Liver (tissue), 8 donors: ENCODE measurements at regions not wholly inside any gene's neighbourhood (a gene's known extent, or its start where the extent isn't known, plus 50 kb on each side); places are given as distances from the start of the nearest gene placed in this dataset.
"Not testable (repeated sequence)": the region's sequence is repeated elsewhere in the genome, so short reads cannot be mapped to it uniquely, and the experiment has no call there.

ENCODE experiments used
- DNase-seq: peaks from one replicate; pipeline ENCODE4 v3.0.0-alpha.2; 2017; ENCODE audit warnings: low spot score
- H3K27ac ChIP-seq, 2 donors: one replicate each; pipeline ENCODE4 v1.7.0; 2013; ENCODE audit warnings: inconsistent platforms in 2 of 2, low read length in 2 of 2, control low read depth in 1 of 2, low read depth in 1 of 2, mild to moderate bottlenecking in 1 of 2
- H3K27me3 ChIP-seq, 4 donors: one replicate each; pipeline versions ENCODE4 v1.6.1 to v1.7.0; 2013; ENCODE audit warnings: low read length in 3 of 4, inconsistent platforms in 1 of 4, mild to moderate bottlenecking in 1 of 4, moderate library complexity in 1 of 4; ENCODE audit not compliant: control insufficient read depth in 4 of 4, insufficient read depth in 4 of 4
- H3K36me3 ChIP-seq, 4 donors: one replicate each; pipeline versions ENCODE4 v1.6.1 to v1.7.0; 2013; ENCODE audit warnings: low read length in 3 of 4, mild to moderate bottlenecking in 3 of 4, low read depth in 1 of 4, moderate library complexity in 1 of 4; ENCODE audit not compliant: control insufficient read depth in 4 of 4, insufficient read depth in 3 of 4
- H3K4me1 ChIP-seq, 4 donors: one replicate each; pipeline versions ENCODE4 v1.6.1 to v1.7.0; 2013; ENCODE audit warnings: low read length in 3 of 4, mild to moderate bottlenecking in 3 of 4, moderate library complexity in 1 of 4; ENCODE audit not compliant: control insufficient read depth in 4 of 4, insufficient read depth in 4 of 4
- H3K4me3 ChIP-seq, 3 donors: one replicate each; pipeline versions ENCODE4 v1.6.1 to v1.7.0; 2013; ENCODE audit warnings: low read length in 3 of 3, control low read depth in 1 of 3, low read depth in 1 of 3, mild to moderate bottlenecking in 1 of 3
- H3K9ac ChIP-seq, 2 donors: one replicate each; pipeline ENCODE4 v1.7.0; 2013; ENCODE audit warnings: low read length in 2 of 2, mild to moderate bottlenecking in 2 of 2, moderate library complexity in 2 of 2, control low read depth in 1 of 2, low read depth in 1 of 2
- H3K9me3 ChIP-seq, 4 donors: one replicate each; pipeline versions ENCODE4 v1.6.1 to v1.7.0; 2013; ENCODE audit warnings: low read length in 3 of 4; ENCODE audit not compliant: control insufficient read depth in 4 of 4
- ATF3 ChIP-seq: IDR thresholded peaks from 2 replicates; pipeline ENCODE4 v1.6.1; 2016; ENCODE audit warnings: antibody characterized with exemption
- CTCF ChIP-seq: fragments of 150-350 bp; IDR thresholded peaks from 2 replicates; pipeline ENCODE4 v1.5.1; 2017; ENCODE audit warnings: improper control_type of control experiment, low read depth, low read length; ENCODE audit not compliant: missing input control
- FOXA1 ChIP-seq: IDR thresholded peaks from 2 replicates; pipeline ENCODE4 v1.6.1; 2016; ENCODE audit warnings: antibody characterized with exemption
- FOXA2 ChIP-seq: IDR thresholded peaks from 2 replicates; pipeline ENCODE4 v1.6.1; 2016; ENCODE audit warnings: antibody characterized with exemption
- GABPA ChIP-seq, 2 donors: IDR thresholded peaks in 1 of 2; conservative IDR thresholded peaks in 1 of 2; 2 replicates each; pipeline ENCODE4 v1.6.1; 2016; ENCODE audit warnings: antibody characterized with exemption in 2 of 2, mild to moderate bottlenecking in 1 of 2, moderate library complexity in 1 of 2
- HNF4A ChIP-seq, 2 donors: conservative IDR thresholded peaks; 2 replicates each; pipeline ENCODE4 v1.6.1; 2016; ENCODE audit warnings: antibody characterized with exemption in 2 of 2, mild to moderate bottlenecking in 2 of 2
- NR2F2 ChIP-seq: IDR thresholded peaks from 2 replicates; pipeline ENCODE4 v1.6.1; 2016; ENCODE audit warnings: antibody characterized with exemption
- RXRA ChIP-seq, 2 donors: IDR thresholded peaks; 2 replicates each; pipeline ENCODE4 v1.6.1; 2017 to 2018; ENCODE audit warnings: antibody characterized with exemption in 2 of 2, mild to moderate bottlenecking in 1 of 2
- SP1 ChIP-seq: IDR thresholded peaks from 2 replicates; pipeline ENCODE4 v1.6.1; 2018; ENCODE audit warnings: antibody characterized with exemption, mild to moderate bottlenecking
- TAF1 ChIP-seq: conservative IDR thresholded peaks from 2 replicates; pipeline ENCODE4 v1.6.1; 2016; ENCODE audit warnings: antibody characterized with exemption, mild to moderate bottlenecking
- YY1 ChIP-seq: IDR thresholded peaks from 2 replicates; pipeline ENCODE4 v1.6.1; 2016; ENCODE audit warnings: antibody characterized with exemption, mild to moderate bottlenecking
- ZBTB33 ChIP-seq: IDR thresholded peaks from 2 replicates; pipeline ENCODE4 v1.6.1; 2016; ENCODE audit warnings: antibody characterized with exemption
- whole genome bisulfite sequencing: extraction: QIAGEN DNeasy Blood & Tissue Kit; methylation state at CpG from one replicate; pipeline ENCODE4 v1.1.7; 2013; 5-methylcytosine and 5-hydroxymethylcytosine counted together
- TF ChIP-seq, protein P1 (sequence below): IDR thresholded peaks from 2 replicates; pipeline ENCODE4 v1.6.1; 2016; ENCODE audit warnings: antibody characterized with exemption, mild to moderate bottlenecking
- TF ChIP-seq, protein P2 (sequence below): IDR thresholded peaks from 2 replicates; pipeline ENCODE4 v1.6.1; 2016; ENCODE audit warnings: antibody characterized with exemption
- donor health status: healthy.
- donor health status: healthy.
- donor health status: healthy.
- donor health status: healthy.
- donor health status: healthy.

DNA sequence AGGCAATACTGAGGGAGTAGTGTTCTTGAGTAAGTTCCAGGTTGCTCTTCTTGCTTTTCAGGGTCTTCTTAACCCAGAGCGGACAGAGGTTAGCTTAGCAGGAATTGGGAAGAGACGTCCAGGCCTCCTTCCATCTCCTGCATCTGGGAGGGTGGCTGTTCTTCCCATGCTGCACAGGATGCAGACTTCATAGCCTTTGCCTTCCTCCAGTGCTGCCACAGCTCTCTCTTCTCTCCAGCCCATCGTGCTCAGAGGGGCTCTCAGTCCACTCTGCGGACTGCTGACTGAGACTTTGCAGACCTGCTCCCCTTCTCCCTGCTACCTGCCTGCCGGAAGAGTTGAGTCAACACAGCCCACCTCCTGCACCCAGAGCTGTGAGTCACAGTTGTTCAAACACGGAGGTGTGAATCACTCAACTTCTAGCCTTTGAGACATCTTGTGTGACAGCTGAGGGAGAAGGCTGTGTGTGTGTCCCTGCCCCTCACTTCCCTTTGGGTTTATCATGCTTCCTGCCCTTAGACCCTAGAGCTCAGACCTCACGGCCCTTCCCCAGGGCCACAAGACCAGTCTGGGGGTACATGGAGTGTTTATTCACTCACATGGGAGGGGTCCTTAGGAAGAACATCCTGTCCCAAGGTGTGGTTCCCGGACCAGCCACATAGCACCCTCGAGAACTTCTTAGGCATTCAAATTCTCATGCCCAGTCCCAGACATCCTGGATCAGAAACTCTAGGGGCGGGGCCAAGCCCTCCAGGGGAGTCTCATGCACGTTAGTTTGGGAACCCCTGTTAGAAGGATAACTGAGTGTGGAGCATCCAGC lies 158.3 kb upstream of the CACNA1E start:
- TF ChIP-seq TAF1 = no peak
- Histone ChIP-seq H3K4me1 (no peaks in the 10 kb centered on the region), H3K9me3 (peaks cover 0 to 2% (median 1%) of the 10 kb centered on the region in 4 donors), H3K27me3 (peaks cover 0 to 19% (median 0%) of the 10 kb centered on the region in 4 donors), H3K4me3 (no peak overlapping the region), H3K36me3 (no peaks in the 10 kb centered on the region), H3K27ac (no peak overlapping the region), H3K9ac (no peak overlapping the region)
- DNase-seq = peak; percentile 22
- 51% methylated on average over 11 of the region's 11 CpGs for WGBS

GRCh38 chr1:181325765-181326164 lies 157.6 kb upstream of the CACNA1E start:
- H3K36me3 ChIP-seq, H3K4me1 ChIP-seq, H3K27ac ChIP-seq, H3K9ac ChIP-seq, H3K4me3 ChIP-seq, H3K9me3 ChIP-seq: not testable (repeated sequence)
- peaks cover 0 to 12% (median 0%) of the 10 kb centered on the region in 4 donors for H3K27me3 ChIP-seq
- DNase-seq = peak; percentile 6
- WGBS = 74% methylated on average over 18 of the region's 18 CpGs

GRCh38 chr1:181326348-181326747 lies 157.0 kb upstream of the CACNA1E start:
- DNase-seq = peak; percentile 3
- H3K4me1 ChIP-seq = no peaks in the 10 kb centered on the region
- WGBS = 95% methylated on average over 3 of the region's 3 CpGs
- H3K27ac ChIP-seq = no peak overlapping the region
- peaks cover 0 to 9% (median 0%) of the 10 kb centered on the region in 4 donors for H3K27me3 ChIP-seq
- no peaks in the 10 kb centered on the region for H3K36me3 ChIP-seq
- no peak overlapping the region for H3K9ac ChIP-seq
- peaks cover 0 to 2% (median 1%) of the 10 kb centered on the region in 4 donors for H3K9me3 ChIP-seq
- H3K4me3 ChIP-seq = no peak overlapping the region
- TF ChIP-seq GABPA (IDR thresholded peaks at IDR 0.05 in 1 of 2, conservative IDR thresholded peaks at IDR 0.05 in 1 of 2) = no peak
- no peak for TF ChIP-seq ZBTB33
- TF ChIP-seq, protein P1, sequence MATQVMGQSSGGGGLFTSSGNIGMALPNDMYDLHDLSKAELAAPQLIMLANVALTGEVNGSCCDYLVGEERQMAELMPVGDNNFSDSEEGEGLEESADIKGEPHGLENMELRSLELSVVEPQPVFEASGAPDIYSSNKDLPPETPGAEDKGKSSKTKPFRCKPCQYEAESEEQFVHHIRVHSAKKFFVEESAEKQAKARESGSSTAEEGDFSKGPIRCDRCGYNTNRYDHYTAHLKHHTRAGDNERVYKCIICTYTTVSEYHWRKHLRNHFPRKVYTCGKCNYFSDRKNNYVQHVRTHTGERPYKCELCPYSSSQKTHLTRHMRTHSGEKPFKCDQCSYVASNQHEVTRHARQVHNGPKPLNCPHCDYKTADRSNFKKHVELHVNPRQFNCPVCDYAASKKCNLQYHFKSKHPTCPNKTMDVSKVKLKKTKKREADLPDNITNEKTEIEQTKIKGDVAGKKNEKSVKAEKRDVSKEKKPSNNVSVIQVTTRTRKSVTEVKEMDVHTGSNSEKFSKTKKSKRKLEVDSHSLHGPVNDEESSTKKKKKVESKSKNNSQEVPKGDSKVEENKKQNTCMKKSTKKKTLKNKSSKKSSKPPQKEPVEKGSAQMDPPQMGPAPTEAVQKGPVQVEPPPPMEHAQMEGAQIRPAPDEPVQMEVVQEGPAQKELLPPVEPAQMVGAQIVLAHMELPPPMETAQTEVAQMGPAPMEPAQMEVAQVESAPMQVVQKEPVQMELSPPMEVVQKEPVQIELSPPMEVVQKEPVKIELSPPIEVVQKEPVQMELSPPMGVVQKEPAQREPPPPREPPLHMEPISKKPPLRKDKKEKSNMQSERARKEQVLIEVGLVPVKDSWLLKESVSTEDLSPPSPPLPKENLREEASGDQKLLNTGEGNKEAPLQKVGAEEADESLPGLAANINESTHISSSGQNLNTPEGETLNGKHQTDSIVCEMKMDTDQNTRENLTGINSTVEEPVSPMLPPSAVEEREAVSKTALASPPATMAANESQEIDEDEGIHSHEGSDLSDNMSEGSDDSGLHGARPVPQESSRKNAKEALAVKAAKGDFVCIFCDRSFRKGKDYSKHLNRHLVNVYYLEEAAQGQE = no peak
- no peak for TF ChIP-seq FOXA2
- TF ChIP-seq ATF3 = no peak
- no peak for TF ChIP-seq HNF4A (conservative IDR thresholded peaks at IDR 0.05)
- TF ChIP-seq SP1 = no peak
- TF ChIP-seq RXRA (IDR thresholded peaks at IDR 0.05) = no peak
- TF ChIP-seq, protein P2, sequence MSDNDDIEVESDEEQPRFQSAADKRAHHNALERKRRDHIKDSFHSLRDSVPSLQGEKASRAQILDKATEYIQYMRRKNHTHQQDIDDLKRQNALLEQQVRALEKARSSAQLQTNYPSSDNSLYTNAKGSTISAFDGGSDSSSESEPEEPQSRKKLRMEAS = no peak
- no peak for TF ChIP-seq YY1
- no peak for TF ChIP-seq FOXA1
- TF ChIP-seq TAF1 = no peak
- TF ChIP-seq NR2F2 = no peak
- TF ChIP-seq CTCF = no peak
